Activated naive CD8-positive, alpha-beta T cell treated with anti-CD3 and anti-CD28 coated beads, Interleukin-2, amount 50 U/mL, for 24 hours (primary cell): ENCODE measurements at regions not wholly inside any gene's neighbourhood (a gene's known extent, or its start where the extent isn't known, plus 50 kb on each side); places are given as distances from the start of the nearest gene placed in this dataset.
"Not testable (repeated sequence)": the region's sequence is repeated elsewhere in the genome, so short reads cannot be mapped to it uniquely, and the experiment has no call there.

Experiments
- ATAC-seq: fragments of 150-1000 bp; cut with Tn5 transposase; one replicate; pipeline ENCODE4 v1.10.0; 2021
- DNase-seq: peaks from one replicate; pipeline ENCODE4 v3.0.0; 2021
- H3K27ac Mint-ChIP-seq: one replicate; pipeline ENCODE4 v1.8.0; 2021; ENCODE audit warnings: mild to moderate bottlenecking, mixed read lengths
- H3K27me3 Mint-ChIP-seq: one replicate; pipeline ENCODE4 v1.8.0; 2021; ENCODE audit warnings: mixed read lengths
- H3K36me3 Mint-ChIP-seq: one replicate; pipeline ENCODE4 v1.8.0; 2021; ENCODE audit warnings: low read depth, mixed read lengths
- H3K4me1 Mint-ChIP-seq: one replicate; pipeline ENCODE4 v1.8.0; 2021; ENCODE audit warnings: mixed read lengths
- H3K4me3 Mint-ChIP-seq: one replicate; pipeline ENCODE4 v1.8.0; 2021; ENCODE audit warnings: mild to moderate bottlenecking, moderate library complexity, mixed read lengths
- H3K9me3 Mint-ChIP-seq: one replicate; pipeline ENCODE4 v1.8.0; 2021; ENCODE audit warnings: mixed read lengths

- H3K4me1 Mint-ChIP-seq = no peaks in the 10 kb centered on the region
- H3K27ac Mint-ChIP-seq = no peak overlapping the region
- no peak for DNase-seq
- ATAC-seq = no peak
- no peak overlapping the region for H3K4me3 Mint-ChIP-seq
- no peaks in the 10 kb centered on the region for H3K36me3 Mint-ChIP-seq
- H3K27me3 Mint-ChIP-seq = no peaks in the 10 kb centered on the region
- H3K9me3 Mint-ChIP-seq = no peaks in the 10 kb centered on the region
Observed at GRCh38 chr18:71329563-71329962, 1040.7 kb downstream of the SOCS6 start.

DNA sequence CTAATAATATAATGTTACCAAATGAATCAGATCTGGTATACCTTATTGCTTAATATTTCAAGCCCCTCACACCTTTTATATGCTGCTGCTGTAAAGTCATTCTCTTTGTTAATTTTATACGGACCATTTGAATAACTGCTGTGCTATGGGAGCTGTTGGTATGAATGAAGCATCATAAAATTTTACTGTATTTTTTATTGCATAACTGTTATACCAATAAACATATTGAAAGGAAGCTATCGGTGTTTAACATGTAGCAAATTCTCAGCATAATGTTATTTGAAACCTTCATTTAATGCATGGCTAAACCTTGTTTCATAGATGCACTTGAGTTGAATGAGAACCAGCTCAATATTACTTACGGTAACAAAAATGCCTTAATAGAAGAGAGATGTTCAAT lies 1040.3 kb downstream of the SOCS6 start:
- Mint-ChIP-seq H3K36me3 (no peaks in the 10 kb centered on the region), H3K4me1 (no peaks in the 10 kb centered on the region), H3K9me3 (no peaks in the 10 kb centered on the region), H3K4me3 (no peak overlapping the region), H3K27ac (no peak overlapping the region), H3K27me3 (no peaks in the 10 kb centered on the region)
- DNase-seq (no peak), ATAC-seq (no peak)

GRCh38 chr18:71327850-71328249 lies 1039.0 kb downstream of the SOCS6 start:
- Mint-ChIP-seq H3K27ac (no peak overlapping the region), H3K36me3 (no peaks in the 10 kb centered on the region), H3K9me3 (no peaks in the 10 kb centered on the region), H3K27me3 (no peaks in the 10 kb centered on the region), H3K4me3 (no peak overlapping the region), H3K4me1 (no peaks in the 10 kb centered on the region)
- ATAC-seq (no peak), DNase-seq (no peak)

GRCh38 chr18:71327441-71327840 lies 1038.6 kb downstream of the SOCS6 start:
- H3K9me3 Mint-ChIP-seq = no peaks in the 10 kb centered on the region
- no peak for DNase-seq
- no peaks in the 10 kb centered on the region for H3K4me1 Mint-ChIP-seq
- H3K27me3 Mint-ChIP-seq = no peaks in the 10 kb centered on the region
- no peak for ATAC-seq
- no peak overlapping the region for H3K27ac Mint-ChIP-seq
- no peaks in the 10 kb centered on the region for H3K36me3 Mint-ChIP-seq
- H3K4me3 Mint-ChIP-seq = no peak overlapping the region

DNA sequence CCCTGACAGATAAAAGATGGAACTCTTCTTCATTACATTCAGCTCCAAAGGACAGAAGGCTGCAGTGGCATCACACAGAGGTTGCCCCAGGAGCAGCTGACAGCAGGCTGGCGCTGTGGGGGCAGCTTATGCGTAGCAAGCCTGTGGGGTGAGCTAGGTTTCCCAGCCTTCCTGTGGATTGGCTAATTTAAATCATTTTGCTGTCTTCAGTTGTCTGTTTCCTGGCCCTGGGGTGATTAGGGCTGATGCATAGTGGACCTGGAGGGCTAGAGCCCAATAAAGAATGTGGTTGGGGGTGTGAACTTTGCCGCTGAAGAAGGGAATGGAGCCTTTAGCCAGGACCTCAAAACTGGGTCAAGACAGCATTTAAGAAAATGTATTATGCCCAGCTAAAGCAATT lies 1038.0 kb downstream of the SOCS6 start:
- H3K4me3 Mint-ChIP-seq = no peak overlapping the region
- H3K4me1 Mint-ChIP-seq = no peaks in the 10 kb centered on the region
- no peaks in the 10 kb centered on the region for H3K27me3 Mint-ChIP-seq
- H3K9me3 Mint-ChIP-seq = no peaks in the 10 kb centered on the region
- DNase-seq (no peak), ATAC-seq (no peak)
- no peak overlapping the region for H3K27ac Mint-ChIP-seq
- H3K36me3 Mint-ChIP-seq = no peaks in the 10 kb centered on the region

- ATAC-seq (no peak), DNase-seq (no peak)
- peaks cover 6% of the 10 kb centered on the region for H3K9me3 Mint-ChIP-seq
- H3K27me3 Mint-ChIP-seq = no peaks in the 10 kb centered on the region
- no peak overlapping the region for H3K4me3 Mint-ChIP-seq
- H3K4me1 Mint-ChIP-seq = no peaks in the 10 kb centered on the region
- no peak overlapping the region for H3K27ac Mint-ChIP-seq
- no peaks in the 10 kb centered on the region for H3K36me3 Mint-ChIP-seq
Observed at GRCh38 chr18:71324356-71324755, 1035.5 kb downstream of the SOCS6 start.

DNA sequence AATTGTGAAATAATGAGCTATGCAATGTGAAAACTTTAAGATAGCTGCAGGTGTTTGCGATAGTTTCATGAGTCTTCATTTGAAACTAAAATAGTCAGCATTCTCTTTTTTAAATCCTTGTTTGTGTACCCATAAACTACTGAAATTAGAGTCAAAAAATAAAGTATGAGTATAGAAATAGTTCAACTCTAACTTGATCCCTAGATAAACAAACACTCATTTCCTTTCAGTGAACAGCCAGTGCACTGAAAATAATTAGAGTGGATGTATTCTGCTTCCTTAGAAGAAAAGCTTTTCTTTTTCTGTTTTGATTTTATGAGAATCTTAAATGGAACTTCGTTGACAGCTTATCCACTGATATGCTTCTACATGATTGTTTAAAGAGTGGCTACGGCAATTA lies 1033.4 kb downstream of the SOCS6 start:
- ATAC-seq = no peak
- DNase-seq = no peak
- Mint-ChIP-seq H3K36me3 (no peaks in the 10 kb centered on the region), H3K27me3 (no peaks in the 10 kb centered on the region), H3K4me3 (no peak overlapping the region), H3K9me3 (peaks cover 6% of the 10 kb centered on the region), H3K27ac (no peak overlapping the region), H3K4me1 (no peaks in the 10 kb centered on the region)

DNA sequence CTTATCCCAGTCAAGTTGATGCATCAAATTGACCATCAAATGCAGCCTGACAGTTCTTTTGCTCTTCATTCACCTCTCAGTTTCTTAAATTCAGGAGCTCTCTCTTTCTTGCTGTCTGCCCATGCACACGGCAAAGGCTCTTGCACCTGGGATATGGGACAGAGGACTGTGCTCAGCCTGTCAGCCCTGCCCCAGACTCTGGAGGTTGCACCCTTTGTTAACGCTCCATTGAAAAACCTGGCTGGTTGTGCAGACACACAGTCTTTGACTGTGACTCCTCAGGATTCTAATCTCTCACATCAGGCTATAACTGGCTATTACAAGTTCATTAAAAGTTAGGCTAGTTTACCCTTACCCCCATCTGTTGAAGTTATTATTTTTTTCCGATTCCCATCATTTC lies 1032.5 kb downstream of the SOCS6 start:
- H3K9me3 Mint-ChIP-seq = peaks cover 6% of the 10 kb centered on the region
- no peaks in the 10 kb centered on the region for H3K27me3 Mint-ChIP-seq
- H3K36me3 Mint-ChIP-seq = no peaks in the 10 kb centered on the region
- DNase-seq (no peak), ATAC-seq (no peak)
- H3K27ac Mint-ChIP-seq = no peak overlapping the region
- H3K4me3 Mint-ChIP-seq = no peak overlapping the region
- no peaks in the 10 kb centered on the region for H3K4me1 Mint-ChIP-seq

DNA sequence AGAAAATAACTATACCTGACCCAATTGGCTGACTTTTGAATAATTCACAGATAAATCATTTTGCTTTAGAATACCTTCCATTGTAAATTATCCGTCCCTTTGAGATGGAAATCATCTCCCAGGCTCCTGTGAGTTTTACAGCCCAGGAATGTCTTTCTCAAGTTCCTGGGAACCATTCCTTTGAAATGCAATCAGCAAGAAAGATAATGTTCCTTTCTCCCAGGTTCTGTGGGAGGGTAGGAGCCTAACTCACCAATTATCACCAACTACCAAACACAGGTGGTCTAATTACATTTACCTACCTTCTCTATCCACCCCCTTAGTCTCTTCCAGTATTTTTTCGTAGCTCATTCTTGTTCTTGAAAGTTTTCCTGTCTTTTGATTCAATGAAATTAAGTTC lies 1016.0 kb downstream of the SOCS6 start:
- no peak for DNase-seq
- H3K9me3 Mint-ChIP-seq = no peaks in the 10 kb centered on the region
- H3K27ac Mint-ChIP-seq = no peak overlapping the region
- H3K27me3 Mint-ChIP-seq = no peaks in the 10 kb centered on the region
- ATAC-seq = no peak
- no peaks in the 10 kb centered on the region for H3K4me1 Mint-ChIP-seq
- no peak overlapping the region for H3K4me3 Mint-ChIP-seq
- H3K36me3 Mint-ChIP-seq = no peaks in the 10 kb centered on the region

- not testable (repeated sequence) for DNase-seq, H3K9me3 Mint-ChIP-seq
Observed at GRCh38 chr18:71303743-71304142, 1014.9 kb downstream of the SOCS6 start.

DNA sequence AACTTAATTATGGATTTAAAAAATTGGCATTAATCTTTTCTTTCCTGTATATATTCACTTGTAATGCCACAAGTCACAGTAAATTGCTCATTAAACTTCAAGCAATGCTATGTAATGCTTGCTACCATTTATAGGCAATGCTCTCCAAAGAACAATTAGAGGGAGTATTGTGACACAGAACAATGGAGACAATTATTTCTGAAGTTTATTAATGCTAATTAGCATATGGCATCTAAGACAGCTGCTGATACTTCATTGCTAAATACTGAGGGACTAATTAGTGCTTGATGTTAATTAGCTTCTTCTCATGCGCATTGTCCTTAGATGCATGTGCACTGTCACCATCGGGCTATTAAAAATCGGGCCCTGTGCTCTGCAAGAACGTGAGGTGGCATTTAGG lies 1012.8 kb downstream of the SOCS6 start:
- peaks cover 3% of the 10 kb centered on the region for H3K9me3 Mint-ChIP-seq

More at GRCh38 chr18:71303743-71304142, 1014.9 kb downstream of the SOCS6 start:
- not testable (repeated sequence) for H3K36me3 Mint-ChIP-seq, H3K27me3 Mint-ChIP-seq, H3K4me3 Mint-ChIP-seq, ATAC-seq, H3K4me1 Mint-ChIP-seq, H3K27ac Mint-ChIP-seq

DNA sequence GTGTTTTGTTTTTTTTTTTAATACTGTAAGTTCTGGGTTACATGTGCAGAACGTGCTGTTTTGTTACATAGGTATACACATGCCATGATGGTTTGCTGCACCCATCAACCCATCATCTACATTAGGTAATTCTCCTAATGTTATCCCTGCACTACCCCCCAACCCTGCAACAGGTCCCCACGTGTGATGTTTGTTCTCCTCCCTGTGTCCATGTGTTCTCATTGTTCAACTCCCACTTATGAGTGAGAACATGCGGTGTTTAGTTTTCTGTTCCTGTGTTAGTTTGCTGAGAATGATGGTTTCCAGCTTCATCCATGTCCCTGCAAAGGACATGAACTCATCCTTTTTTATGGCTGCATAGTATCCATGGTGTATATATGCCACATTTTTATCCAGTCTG lies 1005.4 kb downstream of the SOCS6 start:
- not testable (repeated sequence) for H3K9me3 Mint-ChIP-seq, DNase-seq, H3K36me3 Mint-ChIP-seq, H3K27me3 Mint-ChIP-seq, H3K4me1 Mint-ChIP-seq, H3K27ac Mint-ChIP-seq, H3K4me3 Mint-ChIP-seq, ATAC-seq

More for the DNA sequence above, 1012.8 kb downstream of the SOCS6 start:
- ATAC-seq = no peak
- Mint-ChIP-seq H3K27me3 (no peaks in the 10 kb centered on the region), H3K4me3 (no peak overlapping the region), H3K36me3 (no peaks in the 10 kb centered on the region), H3K4me1 (no peaks in the 10 kb centered on the region), H3K27ac (no peak overlapping the region)
- no peak for DNase-seq

GRCh38 chr18:71293322-71293721 lies 1004.5 kb downstream of the SOCS6 start:
- H3K27ac Mint-ChIP-seq = no peak overlapping the region
- no peak for ATAC-seq
- peaks cover 4% of the 10 kb centered on the region for H3K9me3 Mint-ChIP-seq
- H3K36me3 Mint-ChIP-seq = no peaks in the 10 kb centered on the region
- no peak for DNase-seq
- H3K4me3 Mint-ChIP-seq = no peak overlapping the region
- no peaks in the 10 kb centered on the region for H3K4me1 Mint-ChIP-seq
- no peaks in the 10 kb centered on the region for H3K27me3 Mint-ChIP-seq

DNA sequence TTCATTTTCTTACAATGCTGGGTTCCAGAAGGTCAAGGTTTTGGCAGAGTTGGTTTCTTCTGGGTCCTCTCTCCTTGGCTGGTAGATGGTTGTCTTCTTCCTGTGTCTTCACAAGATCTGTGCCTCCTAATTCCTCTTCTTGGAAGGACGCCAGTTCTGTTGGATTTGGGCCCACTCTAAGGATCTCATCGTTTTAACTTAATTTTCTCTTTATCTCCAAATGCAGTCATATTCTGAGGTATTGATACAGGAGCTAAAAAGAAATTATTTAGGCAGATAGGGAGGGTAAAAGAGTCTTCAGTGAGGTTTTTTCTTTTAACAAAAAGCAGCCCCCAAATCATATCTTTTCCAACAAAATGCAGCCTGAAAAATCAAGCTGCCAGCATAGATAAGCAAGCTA lies 998.4 kb downstream of the SOCS6 start:
- no peak overlapping the region for H3K4me3 Mint-ChIP-seq
- H3K4me1 Mint-ChIP-seq = no peaks in the 10 kb centered on the region
- peaks cover 1% of the 10 kb centered on the region for H3K36me3 Mint-ChIP-seq
- DNase-seq (no peak), ATAC-seq (no peak)
- no peak overlapping the region for H3K27ac Mint-ChIP-seq
- H3K27me3 Mint-ChIP-seq = no peaks in the 10 kb centered on the region
- peaks cover 6% of the 10 kb centered on the region for H3K9me3 Mint-ChIP-seq

- DNase-seq (no peak), ATAC-seq (no peak)
- Mint-ChIP-seq H3K4me3 (no peak overlapping the region), H3K9me3 (no peaks in the 10 kb centered on the region), H3K27me3 (no peaks in the 10 kb centered on the region), H3K36me3 (no peaks in the 10 kb centered on the region), H3K4me1 (no peaks in the 10 kb centered on the region), H3K27ac (no peak overlapping the region)
Observed at GRCh38 chr18:71252351-71252865, 963.6 kb downstream of the SOCS6 start.

- Mint-ChIP-seq H3K4me3 (no peak overlapping the region), H3K4me1 (no peaks in the 10 kb centered on the region), H3K27ac (no peak overlapping the region), H3K36me3 (no peaks in the 10 kb centered on the region), H3K9me3 (no peaks in the 10 kb centered on the region), H3K27me3 (no peaks in the 10 kb centered on the region)
- ATAC-seq (no peak), DNase-seq (no peak)
Observed at GRCh38 chr18:71250191-71250590, 961.3 kb downstream of the SOCS6 start.
